NT2/D1 (cell line): ENCODE measurements at regions not wholly inside any gene's neighbourhood (a gene's known extent, or its start where the extent isn't known, plus 50 kb on each side); places are given as distances from the start of the nearest gene placed in this dataset.

Source experiments
- SUZ12 ChIP-seq: IDR thresholded peaks from 2 replicates; pipeline ENCODE4 v1.6.1; 2011; ENCODE audit not compliant: insufficient read length, insufficient read depth; ENCODE audit errors: extremely low read depth
- YY1 ChIP-seq: IDR thresholded peaks from 2 replicates; pipeline ENCODE4 v1.6.1; 2011; ENCODE audit not compliant: insufficient read length, insufficient read depth
- ZNF274 ChIP-seq: IDR thresholded peaks from 2 replicates; pipeline ENCODE4 v1.6.1; 2011; ENCODE audit warnings: mild to moderate bottlenecking, low read depth, low read length

DNA sequence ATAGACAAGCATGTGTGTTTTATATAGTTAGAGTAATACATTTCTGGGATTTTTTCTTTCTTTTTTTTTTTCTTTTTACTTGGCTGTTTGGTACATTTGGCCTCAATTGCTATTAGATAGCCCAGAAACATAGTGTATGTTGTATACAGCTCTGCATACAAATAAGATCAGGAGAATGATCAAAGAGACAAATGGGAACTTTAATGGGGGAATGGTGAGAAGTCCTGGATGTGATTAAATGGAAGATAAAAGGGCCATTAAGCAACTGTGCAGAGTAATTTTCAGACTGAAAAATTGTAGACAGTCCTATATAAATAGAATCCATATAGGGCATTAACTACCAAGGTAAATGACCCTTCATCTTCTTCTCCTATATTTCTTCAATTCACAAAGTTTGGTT lies 575.6 kb downstream of the EBF1 start:
- TF ChIP-seq YY1 (no peak), SUZ12 (no peak), ZNF274 (no peak)
